ENCODE measurements at regions not wholly inside any gene's neighbourhood (a gene's known extent, or its start where the extent isn't known, plus 50 kb on each side); places are given as distances from the start of the nearest gene placed in this dataset.

DNA sequence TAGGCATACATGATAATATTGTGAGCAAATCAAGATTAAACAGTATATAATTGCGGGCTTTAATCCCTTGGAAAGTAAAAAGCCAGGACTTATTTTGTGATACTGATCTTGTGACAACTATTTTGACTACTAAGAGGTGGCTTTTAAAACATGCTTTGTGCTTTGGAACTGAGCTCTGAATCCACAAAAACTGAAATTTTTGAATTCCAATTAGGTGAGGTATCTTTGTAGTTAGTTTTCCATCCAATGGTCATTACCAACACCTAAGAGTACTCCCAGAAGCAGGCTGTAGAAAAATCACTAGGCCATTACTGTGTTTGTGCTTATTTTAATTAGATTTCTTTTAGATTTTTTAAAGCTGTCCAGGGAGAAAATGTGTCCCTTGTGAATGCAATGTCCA, 559.5 kb upstream of the WWC1 start:
- TF ChIP-seq EP300 (conservative IDR thresholded peaks at IDR 0.05; ENCODE audit: poor library complexity, severe bottlenecking), result no peak
- TF ChIP-seq, protein P1, sequence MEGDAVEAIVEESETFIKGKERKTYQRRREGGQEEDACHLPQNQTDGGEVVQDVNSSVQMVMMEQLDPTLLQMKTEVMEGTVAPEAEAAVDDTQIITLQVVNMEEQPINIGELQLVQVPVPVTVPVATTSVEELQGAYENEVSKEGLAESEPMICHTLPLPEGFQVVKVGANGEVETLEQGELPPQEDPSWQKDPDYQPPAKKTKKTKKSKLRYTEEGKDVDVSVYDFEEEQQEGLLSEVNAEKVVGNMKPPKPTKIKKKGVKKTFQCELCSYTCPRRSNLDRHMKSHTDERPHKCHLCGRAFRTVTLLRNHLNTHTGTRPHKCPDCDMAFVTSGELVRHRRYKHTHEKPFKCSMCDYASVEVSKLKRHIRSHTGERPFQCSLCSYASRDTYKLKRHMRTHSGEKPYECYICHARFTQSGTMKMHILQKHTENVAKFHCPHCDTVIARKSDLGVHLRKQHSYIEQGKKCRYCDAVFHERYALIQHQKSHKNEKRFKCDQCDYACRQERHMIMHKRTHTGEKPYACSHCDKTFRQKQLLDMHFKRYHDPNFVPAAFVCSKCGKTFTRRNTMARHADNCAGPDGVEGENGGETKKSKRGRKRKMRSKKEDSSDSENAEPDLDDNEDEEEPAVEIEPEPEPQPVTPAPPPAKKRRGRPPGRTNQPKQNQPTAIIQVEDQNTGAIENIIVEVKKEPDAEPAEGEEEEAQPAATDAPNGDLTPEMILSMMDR (IDR thresholded peaks at IDR 0.05; ENCODE audit: poor library complexity, severe bottlenecking), result no peak
- TF ChIP-seq POLR2AphosphoS5 (IDR thresholded peaks at IDR 0.05), result no peak
